Tibial nerve (tissue), 4 donors: ENCODE measurements at regions not wholly inside any gene's neighbourhood (a gene's known extent, or its start where the extent isn't known, plus 50 kb on each side); places are given as distances from the start of the nearest gene placed in this dataset.

Experiments
- DNase-seq, 2 donors: peaks; one replicate each; pipeline ENCODE4 v3.0.0-alpha.2; 2019; ENCODE audit warnings: low spot score in 2 of 2
- H3K27ac ChIP-seq, 4 donors: fragments of 200-600 bp; sonication (generic) in 3 of 4; one replicate each; pipeline ENCODE4 v1.5.1; 2017 to 2019; ENCODE audit warnings: mild to moderate bottlenecking in 1 of 4
- H3K27me3 ChIP-seq, 2 donors: fragments of 200-600 bp; sonication (generic) in 1 of 2; one replicate each; pipeline versions ENCODE4 v1.5.1 to v1.6.0; 2017 to 2019
- H3K36me3 ChIP-seq, 3 donors: fragments of 200-600 bp; sonication (generic); one replicate each; pipeline ENCODE4 v1.5.1; 2018 to 2019
- H3K4me1 ChIP-seq, 4 donors: fragments of 200-600 bp; sonication (generic) in 3 of 4; one replicate each; pipeline ENCODE4 v1.5.1; 2017 to 2019
- H3K4me3 ChIP-seq, 4 donors: fragments of 200-600 bp; sonication (generic) in 3 of 4; one replicate each; pipeline ENCODE4 v1.5.1; 2017 to 2019; ENCODE audit warnings: mild to moderate bottlenecking in 1 of 4, moderate library complexity in 1 of 4
- H3K9me3 ChIP-seq, 4 donors: fragments of 200-600 bp; sonication (generic) in 3 of 4; one replicate each; pipeline ENCODE4 v1.5.1; 2017 to 2019
- CTCF ChIP-seq, 5 experiments: fragments of 200-600 bp in 3 of 5; fragments of 450-650 bp in 2 of 5; sonication (generic) in 3 of 5; IDR thresholded peaks; one replicate each; pipeline ENCODE4 v1.5.1; 2016 to 2019; ENCODE audit warnings: antibody characterized with exemption in 5 of 5, mild to moderate bottlenecking in 3 of 5, moderate library complexity in 2 of 5
- EP300 ChIP-seq, 2 donors: sonication (generic); formaldehyde crosslinking; IDR thresholded peaks; one replicate each; pipeline ENCODE4 v1.6.1; 2017; ENCODE audit warnings: antibody characterized with exemption in 2 of 2, mild to moderate bottlenecking in 1 of 2
- POLR2A ChIP-seq, 2 donors: fragments of 450-650 bp; IDR thresholded peaks; one replicate each; pipeline ENCODE4 v1.6.1; 2017; ENCODE audit warnings: antibody characterized with exemption in 2 of 2, mild to moderate bottlenecking in 2 of 2, moderate library complexity in 2 of 2
- WGBS, 2 donors: methylation state at CpG; one replicate each; pipeline ENCODE4 v1.1.5; 2018; 5-methylcytosine and 5-hydroxymethylcytosine counted together

GRCh38 chr9:99391937-99392594 is 170.0 kb downstream of the SEC61B start:
- TF ChIP-seq EP300 (IDR thresholded peaks at IDR 0.05), result no peak
- TF ChIP-seq POLR2A (IDR thresholded peaks at IDR 0.05), result no peak
- no peak for TF ChIP-seq CTCF (IDR thresholded peaks at IDR 0.05)
- H3K4me3 ChIP-seq, result no peak overlapping the region
- no peaks in the 10 kb centered on the region for H3K9me3 ChIP-seq
- no peaks in the 10 kb centered on the region for H3K4me1 ChIP-seq
- DNase-seq, result no peak
- H3K27ac ChIP-seq, result no peak overlapping the region
- H3K27me3 ChIP-seq, result no peaks in the 10 kb centered on the region
- 43 to 54% methylated on average over 6 of the region's 6 CpGs for WGBS, 2 donors
- no peaks in the 10 kb centered on the region for H3K36me3 ChIP-seq

GRCh38 chr9:99392986-99393385 is 170.9 kb downstream of the SEC61B start:
- no peak overlapping the region for H3K27ac ChIP-seq
- 85 to 91% methylated on average over 9 of the region's 9 CpGs for WGBS, 2 donors
- H3K36me3 ChIP-seq, result no peaks in the 10 kb centered on the region
- no peak for DNase-seq
- no peak overlapping the region for H3K4me3 ChIP-seq
- H3K4me1 ChIP-seq, result no peaks in the 10 kb centered on the region
- H3K27me3 ChIP-seq, result no peaks in the 10 kb centered on the region
- H3K9me3 ChIP-seq, result no peaks in the 10 kb centered on the region
- TF ChIP-seq EP300 (IDR thresholded peaks at IDR 0.05), result no peak
- no peak for TF ChIP-seq CTCF (IDR thresholded peaks at IDR 0.05)
- no peak for TF ChIP-seq POLR2A (IDR thresholded peaks at IDR 0.05)

- H3K4me3 ChIP-seq, result no peak overlapping the region
- DNase-seq, result no peak
- no peaks in the 10 kb centered on the region for H3K4me1 ChIP-seq
- H3K27me3 ChIP-seq, result no peaks in the 10 kb centered on the region
- no peaks in the 10 kb centered on the region for H3K36me3 ChIP-seq
- no peak overlapping the region for H3K27ac ChIP-seq
- TF ChIP-seq CTCF (IDR thresholded peaks at IDR 0.05), result no peak
- H3K9me3 ChIP-seq, result no peaks in the 10 kb centered on the region
- WGBS, 2 donors, result 56 to 62% methylated on average over 3 of the region's 3 CpGs
Observed at GRCh38 chr9:99393993-99394392, 171.9 kb downstream of the SEC61B start.

GRCh38 chr9:99398241-99398640 is 176.2 kb downstream of the SEC61B start:
- H3K27ac ChIP-seq, result no peak overlapping the region
- H3K4me1 ChIP-seq, result no peaks in the 10 kb centered on the region
- H3K4me3 ChIP-seq, result no peak overlapping the region
- TF ChIP-seq POLR2A (IDR thresholded peaks at IDR 0.05) (no peak), EP300 (IDR thresholded peaks at IDR 0.05) (no peak), CTCF (IDR thresholded peaks at IDR 0.05) (no peak)
- WGBS, 2 donors, result 72 to 83% methylated on average over 2 of the region's 2 CpGs
- DNase-seq, result no peak
- H3K27me3 ChIP-seq, result no peaks in the 10 kb centered on the region
- no peaks in the 10 kb centered on the region for H3K9me3 ChIP-seq
- H3K36me3 ChIP-seq, result no peaks in the 10 kb centered on the region

GRCh38 chr9:99399474-99399873 is 177.4 kb downstream of the SEC61B start:
- no peaks in the 10 kb centered on the region for H3K9me3 ChIP-seq
- no peaks in the 10 kb centered on the region for H3K4me1 ChIP-seq
- TF ChIP-seq CTCF (IDR thresholded peaks at IDR 0.05), result no peak
- no peak for TF ChIP-seq EP300 (IDR thresholded peaks at IDR 0.05)
- no peak for TF ChIP-seq POLR2A (IDR thresholded peaks at IDR 0.05)
- H3K27ac ChIP-seq, result no peak overlapping the region
- no peaks in the 10 kb centered on the region for H3K27me3 ChIP-seq
- no peak for DNase-seq
- H3K36me3 ChIP-seq, result no peaks in the 10 kb centered on the region
- WGBS, 2 donors, result 73 to 76% methylated on average over 5 of the region's 5 CpGs
- H3K4me3 ChIP-seq, result no peak overlapping the region
